ENCODE measurements at regions not wholly inside any gene's neighbourhood (a gene's known extent, or its start where the extent isn't known, plus 50 kb on each side); places are given as distances from the start of the nearest gene placed in this dataset.

GRCh38 chr10:76640806-76641205 lies 996.8 kb downstream of the KCNMA1 start:
- no peaks in the 10 kb centered on the region for H3K4me1 ChIP-seq (ENCODE audit: control insufficient read depth, insufficient read depth, low read length)
- no peak overlapping the region for H3K4me3 ChIP-seq (ENCODE audit: low read depth, low read length)

GRCh38 chr10:76632767-76633051 lies 1004.9 kb downstream of the KCNMA1 start:
- Histone ChIP-seq H3K36me3 (ENCODE audit: control insufficient read depth, insufficient read depth, low read length) (no peaks in the 10 kb centered on the region), H3K9ac (ENCODE audit: low read depth, low read length) (0 out of 2 replicates have a peak overlapping the region, but pooled peaks have one; percentile 28), H3K27me3 (ENCODE audit: control insufficient read depth, insufficient read depth, low read length) (no peaks in the 10 kb centered on the region; the same call in 1 of the 2 replicates), H3K4me1 (ENCODE audit: control insufficient read depth, insufficient read depth, low read length) (peaks cover 19% of the 10 kb centered on the region), H3K27ac (ENCODE audit: low read depth, low read length) (no peak overlapping the region), H3K4me3 (ENCODE audit: low read depth, low read length) (peak overlapping the region; percentile 53), H3K9me3 (ENCODE audit: control insufficient read depth, insufficient read depth, low read length) (no peaks in the 10 kb centered on the region)

More at GRCh38 chr10:76640806-76641205, 996.8 kb downstream of the KCNMA1 start:
- no peaks in the 10 kb centered on the region for H3K27me3 ChIP-seq (ENCODE audit: control insufficient read depth, insufficient read depth, low read length)
- no peaks in the 10 kb centered on the region for H3K9me3 ChIP-seq (ENCODE audit: control insufficient read depth, insufficient read depth, low read length)
- H3K36me3 ChIP-seq (ENCODE audit: control insufficient read depth, insufficient read depth, low read length), result no peaks in the 10 kb centered on the region
- no peak overlapping the region for H3K9ac ChIP-seq (ENCODE audit: low read depth, low read length)
- H3K27ac ChIP-seq (ENCODE audit: low read depth, low read length), result no peak overlapping the region

GRCh38 chr10:76631884-76632766 lies 1005.5 kb downstream of the KCNMA1 start:
- Histone ChIP-seq H3K36me3 (ENCODE audit: control insufficient read depth, insufficient read depth, low read length) (no peaks in the 10 kb centered on the region), H3K9me3 (ENCODE audit: control insufficient read depth, insufficient read depth, low read length) (no peaks in the 10 kb centered on the region), H3K9ac (ENCODE audit: low read depth, low read length) (peak overlapping the region; percentile 28; the same call in 1 of the 2 replicates), H3K27ac (ENCODE audit: low read depth, low read length) (peak overlapping the region; percentile 32), H3K4me3 (ENCODE audit: low read depth, low read length) (peak overlapping the region; percentile 53), H3K4me1 (ENCODE audit: control insufficient read depth, insufficient read depth, low read length) (peaks cover 19% of the 10 kb centered on the region), H3K27me3 (ENCODE audit: control insufficient read depth, insufficient read depth, low read length) (no peaks in the 10 kb centered on the region; the same call in 1 of the 2 replicates)

GRCh38 chr10:76631036-76631670 lies 1006.5 kb downstream of the KCNMA1 start:
- Histone ChIP-seq H3K27ac (ENCODE audit: low read depth, low read length) (no peak overlapping the region), H3K36me3 (ENCODE audit: control insufficient read depth, insufficient read depth, low read length) (no peaks in the 10 kb centered on the region), H3K27me3 (ENCODE audit: control insufficient read depth, insufficient read depth, low read length) (no peaks in the 10 kb centered on the region; the same call in 1 of the 2 replicates), H3K9me3 (ENCODE audit: control insufficient read depth, insufficient read depth, low read length) (no peaks in the 10 kb centered on the region), H3K4me3 (ENCODE audit: low read depth, low read length) (no peak overlapping the region), H3K9ac (ENCODE audit: low read depth, low read length) (no peak overlapping the region), H3K4me1 (ENCODE audit: control insufficient read depth, insufficient read depth, low read length) (peaks cover 19% of the 10 kb centered on the region)

GRCh38 chr10:76628801-76629200 lies 1008.8 kb downstream of the KCNMA1 start:
- Histone ChIP-seq H3K9me3 (ENCODE audit: control insufficient read depth, insufficient read depth, low read length) (no peaks in the 10 kb centered on the region), H3K4me1 (ENCODE audit: control insufficient read depth, insufficient read depth, low read length) (peaks cover 19% of the 10 kb centered on the region), H3K27me3 (ENCODE audit: control insufficient read depth, insufficient read depth, low read length) (no peaks in the 10 kb centered on the region; the same call in 1 of the 2 replicates), H3K27ac (ENCODE audit: low read depth, low read length) (no peak overlapping the region), H3K4me3 (ENCODE audit: low read depth, low read length) (no peak overlapping the region), H3K9ac (ENCODE audit: low read depth, low read length) (no peak overlapping the region), H3K36me3 (ENCODE audit: control insufficient read depth, insufficient read depth, low read length) (no peaks in the 10 kb centered on the region)

GRCh38 chr10:76626386-76626785 lies 1011.2 kb downstream of the KCNMA1 start:
- Histone ChIP-seq H3K9me3 (ENCODE audit: control insufficient read depth, insufficient read depth, low read length) (no peaks in the 10 kb centered on the region), H3K36me3 (ENCODE audit: control insufficient read depth, insufficient read depth, low read length) (no peaks in the 10 kb centered on the region), H3K4me3 (ENCODE audit: low read depth, low read length) (no peak overlapping the region), H3K9ac (ENCODE audit: low read depth, low read length) (no peak overlapping the region), H3K4me1 (ENCODE audit: control insufficient read depth, insufficient read depth, low read length) (0 out of 2 replicates have a peak, but pooled peaks cover 3% of the 10 kb centered on the region), H3K27me3 (ENCODE audit: control insufficient read depth, insufficient read depth, low read length) (no peaks in the 10 kb centered on the region; the same call in 1 of the 2 replicates), H3K27ac (ENCODE audit: low read depth, low read length) (no peak overlapping the region)

GRCh38 chr10:76624470-76624869 lies 1013.1 kb downstream of the KCNMA1 start:
- Histone ChIP-seq H3K27me3 (ENCODE audit: control insufficient read depth, insufficient read depth, low read length) (no peaks in the 10 kb centered on the region), H3K4me3 (ENCODE audit: low read depth, low read length) (no peak overlapping the region), H3K27ac (ENCODE audit: low read depth, low read length) (no peak overlapping the region), H3K9me3 (ENCODE audit: control insufficient read depth, insufficient read depth, low read length) (no peaks in the 10 kb centered on the region), H3K9ac (ENCODE audit: low read depth, low read length) (no peak overlapping the region), H3K4me1 (ENCODE audit: control insufficient read depth, insufficient read depth, low read length) (0 out of 2 replicates have a peak, but pooled peaks cover 3% of the 10 kb centered on the region), H3K36me3 (ENCODE audit: control insufficient read depth, insufficient read depth, low read length) (no peaks in the 10 kb centered on the region)

- no peaks in the 10 kb centered on the region for H3K9me3 ChIP-seq (ENCODE audit: control insufficient read depth, insufficient read depth, low read length)
- no peak overlapping the region for H3K4me3 ChIP-seq (ENCODE audit: low read depth, low read length)
- no peaks in the 10 kb centered on the region for H3K27me3 ChIP-seq (ENCODE audit: control insufficient read depth, insufficient read depth, low read length)
- no peak overlapping the region for H3K27ac ChIP-seq (ENCODE audit: low read depth, low read length)
- no peaks in the 10 kb centered on the region for H3K36me3 ChIP-seq (ENCODE audit: control insufficient read depth, insufficient read depth, low read length)
- no peaks in the 10 kb centered on the region for H3K4me1 ChIP-seq (ENCODE audit: control insufficient read depth, insufficient read depth, low read length)
- H3K9ac ChIP-seq (ENCODE audit: low read depth, low read length), result no peak overlapping the region
These were observed 1015.6 kb downstream of the KCNMA1 start for GRCh38 chr10:76621886-76622620.

- Histone ChIP-seq H3K9ac (ENCODE audit: low read depth, low read length) (no peak overlapping the region), H3K9me3 (ENCODE audit: control insufficient read depth, insufficient read depth, low read length) (no peaks in the 10 kb centered on the region), H3K36me3 (ENCODE audit: control insufficient read depth, insufficient read depth, low read length) (no peaks in the 10 kb centered on the region), H3K27ac (ENCODE audit: low read depth, low read length) (no peak overlapping the region), H3K27me3 (ENCODE audit: control insufficient read depth, insufficient read depth, low read length) (no peaks in the 10 kb centered on the region), H3K4me3 (ENCODE audit: low read depth, low read length) (no peak overlapping the region), H3K4me1 (ENCODE audit: control insufficient read depth, insufficient read depth, low read length) (no peaks in the 10 kb centered on the region)
These were observed 1019.0 kb downstream of the KCNMA1 start for GRCh38 chr10:76618641-76619040.

GRCh38 chr10:76618171-76618570 lies 1019.4 kb downstream of the KCNMA1 start:
- no peak overlapping the region for H3K4me3 ChIP-seq (ENCODE audit: low read depth, low read length)
- H3K27ac ChIP-seq (ENCODE audit: low read depth, low read length), result no peak overlapping the region
- H3K9ac ChIP-seq (ENCODE audit: low read depth, low read length), result no peak overlapping the region
- no peaks in the 10 kb centered on the region for H3K9me3 ChIP-seq (ENCODE audit: control insufficient read depth, insufficient read depth, low read length)
- no peaks in the 10 kb centered on the region for H3K27me3 ChIP-seq (ENCODE audit: control insufficient read depth, insufficient read depth, low read length)
- no peaks in the 10 kb centered on the region for H3K4me1 ChIP-seq (ENCODE audit: control insufficient read depth, insufficient read depth, low read length)
- H3K36me3 ChIP-seq (ENCODE audit: control insufficient read depth, insufficient read depth, low read length), result no peaks in the 10 kb centered on the region
